ENCODE measurements at regions not wholly inside any gene's neighbourhood (a gene's known extent, or its start where the extent isn't known, plus 50 kb on each side); places are given as distances from the start of the nearest gene placed in this dataset.

- no peaks in the 10 kb centered on the region for H3K4me1 ChIP-seq (ENCODE audit: control insufficient read depth in 1 of 2, insufficient read depth in 2 of 2, low read length in 2 of 2)
Measured at GRCh38 chr2:793236-793635, 116.0 kb upstream of the TMEM18 start.

DNA sequence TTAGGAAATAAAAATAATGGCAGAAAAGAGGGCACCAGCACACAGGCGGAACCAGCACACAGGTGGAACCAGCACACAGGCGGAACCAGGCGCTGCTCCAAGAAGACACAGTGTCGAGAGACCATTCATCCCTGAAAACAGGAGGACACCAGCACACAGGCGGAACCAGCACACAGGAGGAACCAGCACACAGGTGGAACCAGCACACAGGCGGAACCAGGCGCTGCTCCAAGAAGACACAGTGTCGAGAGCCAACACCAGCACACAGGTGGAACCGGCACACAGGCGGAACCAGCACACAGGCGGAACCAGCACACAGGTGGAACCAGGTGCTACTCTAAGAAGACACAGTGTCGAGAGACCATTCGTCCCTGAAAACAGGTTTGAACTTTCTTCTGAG is 115.5 kb upstream of the TMEM18 start:
- no peaks in the 10 kb centered on the region for H3K36me3 ChIP-seq (ENCODE audit: control insufficient read depth in 1 of 2, insufficient read depth in 2 of 2, low read length in 2 of 2)
- H3K9me3 ChIP-seq (ENCODE audit: control insufficient read depth in 1 of 2, low read length in 2 of 2) = no peaks in the 10 kb centered on the region
- no peak overlapping the region for H3K4me3 ChIP-seq (ENCODE audit: low read depth in 1 of 2, low read length in 2 of 2)

More at GRCh38 chr2:793236-793635, 116.0 kb upstream of the TMEM18 start:
- H3K9me3 ChIP-seq (ENCODE audit: control insufficient read depth in 1 of 2, low read length in 2 of 2) = no peaks in the 10 kb centered on the region
- H3K27me3 ChIP-seq (ENCODE audit: control insufficient read depth in 1 of 2, insufficient read depth in 2 of 2, low read length in 2 of 2) = no peaks in the 10 kb centered on the region
- no peak overlapping the region for H3K9ac ChIP-seq (ENCODE audit: low read depth in 1 of 2, low read length in 2 of 2)
- no peak overlapping the region for H3K27ac ChIP-seq (ENCODE audit: low read depth, low read length)
- H3K36me3 ChIP-seq (ENCODE audit: control insufficient read depth in 1 of 2, insufficient read depth in 2 of 2, low read length in 2 of 2) = no peaks in the 10 kb centered on the region
- H3K4me3 ChIP-seq (ENCODE audit: low read depth in 1 of 2, low read length in 2 of 2) = no peak overlapping the region

GRCh38 chr2:790634-791245 is 113.5 kb upstream of the TMEM18 start:
- no peak overlapping the region for H3K9ac ChIP-seq (ENCODE audit: low read depth in 1 of 2, low read length in 2 of 2)
- no peaks in the 10 kb centered on the region for H3K27me3 ChIP-seq (ENCODE audit: control insufficient read depth in 1 of 2, insufficient read depth in 2 of 2, low read length in 2 of 2)
- no peaks in the 10 kb centered on the region for H3K36me3 ChIP-seq (ENCODE audit: control insufficient read depth in 1 of 2, insufficient read depth in 2 of 2, low read length in 2 of 2)
- H3K4me1 ChIP-seq (ENCODE audit: control insufficient read depth in 1 of 2, insufficient read depth in 2 of 2, low read length in 2 of 2) = no peaks in the 10 kb centered on the region
- no peak overlapping the region for H3K27ac ChIP-seq (ENCODE audit: low read depth, low read length)
- H3K4me3 ChIP-seq (ENCODE audit: low read depth in 1 of 2, low read length in 2 of 2) = no peak overlapping the region
- H3K9me3 ChIP-seq (ENCODE audit: control insufficient read depth in 1 of 2, low read length in 2 of 2) = no peaks in the 10 kb centered on the region

More for the DNA sequence above, 115.5 kb upstream of the TMEM18 start:
- H3K27me3 ChIP-seq (ENCODE audit: control insufficient read depth in 1 of 2, insufficient read depth in 2 of 2, low read length in 2 of 2) = no peaks in the 10 kb centered on the region
- H3K9ac ChIP-seq (ENCODE audit: low read depth in 1 of 2, low read length in 2 of 2) = no peak overlapping the region
- H3K27ac ChIP-seq (ENCODE audit: low read depth, low read length) = no peak overlapping the region
- no peaks in the 10 kb centered on the region for H3K4me1 ChIP-seq (ENCODE audit: control insufficient read depth in 1 of 2, insufficient read depth in 2 of 2, low read length in 2 of 2)

DNA sequence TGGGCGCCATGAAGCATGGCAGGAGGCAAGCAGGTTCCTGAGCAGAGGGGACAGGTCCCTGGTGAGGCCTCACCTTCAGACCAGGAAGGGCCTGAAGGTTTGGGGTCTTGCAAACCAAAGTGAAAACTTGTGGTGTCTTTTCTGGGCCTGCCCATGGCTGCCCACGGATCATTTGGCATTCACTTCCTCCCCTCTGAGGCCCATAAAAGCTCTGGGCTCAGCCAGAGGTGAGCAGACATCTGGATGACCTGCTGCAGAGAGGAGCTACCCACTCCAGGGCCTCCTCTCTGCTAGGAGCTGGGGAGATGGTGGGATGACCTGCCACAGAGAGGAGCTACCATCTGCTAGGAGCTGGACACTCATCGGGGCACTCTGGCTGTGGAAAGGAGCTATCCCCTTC is 112.9 kb upstream of the TMEM18 start:
- Histone ChIP-seq H3K4me1 (ENCODE audit: control insufficient read depth in 1 of 2, insufficient read depth in 2 of 2, low read length in 2 of 2) (no peaks in the 10 kb centered on the region), H3K36me3 (ENCODE audit: control insufficient read depth in 1 of 2, insufficient read depth in 2 of 2, low read length in 2 of 2) (no peaks in the 10 kb centered on the region), H3K27me3 (ENCODE audit: control insufficient read depth in 1 of 2, insufficient read depth in 2 of 2, low read length in 2 of 2) (no peaks in the 10 kb centered on the region), H3K27ac (ENCODE audit: low read depth, low read length) (no peak overlapping the region), H3K9ac (ENCODE audit: low read depth in 1 of 2, low read length in 2 of 2) (no peak overlapping the region), H3K4me3 (ENCODE audit: low read depth in 1 of 2, low read length in 2 of 2) (no peak overlapping the region), H3K9me3 (ENCODE audit: control insufficient read depth in 1 of 2, low read length in 2 of 2) (no peaks in the 10 kb centered on the region)

DNA sequence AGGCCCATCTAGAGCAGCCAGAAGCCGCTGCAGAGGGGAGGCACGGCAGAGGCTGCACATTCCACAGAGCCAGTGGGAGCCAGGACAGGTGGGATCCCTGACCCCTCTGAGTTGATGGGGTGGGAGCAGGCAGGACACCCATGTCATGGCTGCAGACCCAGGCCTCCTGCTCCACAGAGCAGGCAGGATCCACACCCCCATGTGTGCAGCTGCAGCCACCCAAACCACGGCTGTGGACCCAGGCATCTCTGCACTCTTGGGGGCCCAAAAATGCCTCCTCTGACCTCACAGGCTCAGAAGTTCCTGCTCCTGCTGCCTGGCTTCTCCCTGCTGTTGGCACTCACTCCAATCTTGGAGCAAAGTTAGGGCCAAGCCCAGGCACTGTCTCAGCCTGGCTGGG is 112.3 kb upstream of the TMEM18 start:
- no peaks in the 10 kb centered on the region for H3K36me3 ChIP-seq (ENCODE audit: control insufficient read depth in 1 of 2, insufficient read depth in 2 of 2, low read length in 2 of 2)
- no peak overlapping the region for H3K27ac ChIP-seq (ENCODE audit: low read depth, low read length)
- H3K4me1 ChIP-seq (ENCODE audit: control insufficient read depth in 1 of 2, insufficient read depth in 2 of 2, low read length in 2 of 2) = no peaks in the 10 kb centered on the region
- H3K9me3 ChIP-seq (ENCODE audit: control insufficient read depth in 1 of 2, low read length in 2 of 2) = no peaks in the 10 kb centered on the region
- H3K9ac ChIP-seq (ENCODE audit: low read depth in 1 of 2, low read length in 2 of 2) = no peak overlapping the region
- H3K4me3 ChIP-seq (ENCODE audit: low read depth in 1 of 2, low read length in 2 of 2) = no peak overlapping the region
- H3K27me3 ChIP-seq (ENCODE audit: control insufficient read depth in 1 of 2, insufficient read depth in 2 of 2, low read length in 2 of 2) = no peaks in the 10 kb centered on the region

GRCh38 chr2:788227-789032 is 111.2 kb upstream of the TMEM18 start:
- no peak overlapping the region for H3K9ac ChIP-seq (ENCODE audit: low read depth in 1 of 2, low read length in 2 of 2)
- no peak overlapping the region for H3K4me3 ChIP-seq (ENCODE audit: low read depth in 1 of 2, low read length in 2 of 2)
- no peaks in the 10 kb centered on the region for H3K9me3 ChIP-seq (ENCODE audit: control insufficient read depth in 1 of 2, low read length in 2 of 2)
- H3K4me1 ChIP-seq (ENCODE audit: control insufficient read depth in 1 of 2, insufficient read depth in 2 of 2, low read length in 2 of 2) = no peaks in the 10 kb centered on the region
- H3K36me3 ChIP-seq (ENCODE audit: control insufficient read depth in 1 of 2, insufficient read depth in 2 of 2, low read length in 2 of 2) = no peaks in the 10 kb centered on the region
- no peaks in the 10 kb centered on the region for H3K27me3 ChIP-seq (ENCODE audit: control insufficient read depth in 1 of 2, insufficient read depth in 2 of 2, low read length in 2 of 2)
- no peak overlapping the region for H3K27ac ChIP-seq (ENCODE audit: low read depth, low read length)

DNA sequence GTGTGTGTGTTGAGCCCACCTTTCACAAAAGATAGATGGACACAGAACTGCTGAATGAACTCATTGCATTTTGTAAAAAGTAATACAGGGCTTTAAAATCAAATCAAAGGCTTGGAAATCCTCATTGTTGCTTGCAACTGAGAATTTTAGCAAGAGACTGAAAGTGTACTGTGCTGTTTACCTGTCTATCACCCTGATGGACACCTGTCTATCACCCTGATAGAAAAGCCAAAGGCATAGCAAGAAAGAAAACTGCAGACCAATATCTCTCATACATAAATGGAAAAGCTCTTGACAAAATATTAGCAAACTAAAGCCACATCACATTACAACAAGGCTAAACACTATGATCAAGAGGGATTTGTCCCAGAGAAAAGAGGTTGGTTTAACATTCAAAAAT is 107.5 kb upstream of the TMEM18 start:
- Histone ChIP-seq H3K4me1 (ENCODE audit: control insufficient read depth in 1 of 2, insufficient read depth in 2 of 2, low read length in 2 of 2) (no peaks in the 10 kb centered on the region), H3K9ac (ENCODE audit: low read depth in 1 of 2, low read length in 2 of 2) (no peak overlapping the region), H3K27me3 (ENCODE audit: control insufficient read depth in 1 of 2, insufficient read depth in 2 of 2, low read length in 2 of 2) (no peaks in the 10 kb centered on the region), H3K9me3 (ENCODE audit: control insufficient read depth in 1 of 2, low read length in 2 of 2) (no peaks in the 10 kb centered on the region), H3K4me3 (ENCODE audit: low read depth in 1 of 2, low read length in 2 of 2) (no peak overlapping the region), H3K27ac (ENCODE audit: low read depth, low read length) (no peak overlapping the region), H3K36me3 (ENCODE audit: control insufficient read depth in 1 of 2, insufficient read depth in 2 of 2, low read length in 2 of 2) (no peaks in the 10 kb centered on the region)

DNA sequence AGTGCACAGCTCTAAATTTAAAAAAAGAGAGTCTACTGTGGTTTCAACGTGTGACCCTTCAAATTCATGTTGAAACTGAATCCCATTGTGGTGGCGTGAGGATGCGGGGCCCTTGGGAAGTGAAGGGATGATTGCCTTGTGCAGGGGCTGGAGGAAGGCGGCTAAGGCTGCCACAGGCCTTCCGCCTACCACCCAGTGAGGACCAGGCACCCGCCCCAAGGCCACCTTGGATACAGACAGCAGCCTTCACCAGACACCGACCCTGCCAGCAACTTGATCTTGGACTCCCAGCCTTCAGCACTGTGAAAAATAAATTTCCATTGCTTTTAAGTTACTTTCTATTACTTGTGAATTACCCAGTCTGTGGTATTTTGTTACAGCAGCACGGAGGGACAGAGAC is 103.4 kb upstream of the TMEM18 start:
- Histone ChIP-seq H3K4me1 (ENCODE audit: control insufficient read depth in 1 of 2, insufficient read depth in 2 of 2, low read length in 2 of 2) (no peaks in the 10 kb centered on the region), H3K4me3 (ENCODE audit: low read depth in 1 of 2, low read length in 2 of 2) (no peak overlapping the region), H3K9ac (ENCODE audit: low read depth in 1 of 2, low read length in 2 of 2) (no peak overlapping the region), H3K9me3 (ENCODE audit: control insufficient read depth in 1 of 2, low read length in 2 of 2) (no peaks in the 10 kb centered on the region), H3K27me3 (ENCODE audit: control insufficient read depth in 1 of 2, insufficient read depth in 2 of 2, low read length in 2 of 2) (no peaks in the 10 kb centered on the region), H3K36me3 (ENCODE audit: control insufficient read depth in 1 of 2, insufficient read depth in 2 of 2, low read length in 2 of 2) (no peaks in the 10 kb centered on the region), H3K27ac (ENCODE audit: low read depth, low read length) (no peak overlapping the region)

DNA sequence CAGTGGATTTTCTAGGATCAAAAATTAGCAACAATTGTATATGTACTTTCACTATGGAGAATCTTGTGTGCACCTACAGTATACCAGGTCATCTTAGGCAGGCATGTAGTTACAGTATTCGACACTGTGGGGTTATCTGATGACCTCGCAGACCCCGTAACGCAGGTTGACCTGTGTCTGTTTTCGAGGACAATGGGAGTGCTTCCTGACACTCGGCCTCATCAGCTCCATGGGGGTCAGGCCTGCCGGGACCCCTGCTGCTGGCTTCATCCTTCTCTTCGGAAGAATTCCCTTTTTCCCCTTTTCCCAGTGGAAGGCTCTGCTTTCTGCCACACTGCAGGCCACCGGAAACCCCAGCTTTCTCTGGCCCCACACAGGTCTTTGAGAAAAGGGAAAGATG is 102.8 kb upstream of the TMEM18 start:
- Histone ChIP-seq H3K9ac (ENCODE audit: low read depth in 1 of 2, low read length in 2 of 2) (no peak overlapping the region), H3K27me3 (ENCODE audit: control insufficient read depth in 1 of 2, insufficient read depth in 2 of 2, low read length in 2 of 2) (no peaks in the 10 kb centered on the region), H3K4me1 (ENCODE audit: control insufficient read depth in 1 of 2, insufficient read depth in 2 of 2, low read length in 2 of 2) (no peaks in the 10 kb centered on the region), H3K27ac (ENCODE audit: low read depth, low read length) (no peak overlapping the region), H3K36me3 (ENCODE audit: control insufficient read depth in 1 of 2, insufficient read depth in 2 of 2, low read length in 2 of 2) (no peaks in the 10 kb centered on the region), H3K4me3 (ENCODE audit: low read depth in 1 of 2, low read length in 2 of 2) (no peak overlapping the region), H3K9me3 (ENCODE audit: control insufficient read depth in 1 of 2, low read length in 2 of 2) (no peaks in the 10 kb centered on the region)

- H3K4me3 ChIP-seq (ENCODE audit: low read depth in 1 of 2, low read length in 2 of 2) = no peak overlapping the region
Measured at GRCh38 chr2:778731-779350, 101.6 kb upstream of the TMEM18 start.

More at GRCh38 chr2:778731-779350, 101.6 kb upstream of the TMEM18 start:
- H3K27me3 ChIP-seq (ENCODE audit: control insufficient read depth in 1 of 2, insufficient read depth in 2 of 2, low read length in 2 of 2) = no peaks in the 10 kb centered on the region
- no peak overlapping the region for H3K27ac ChIP-seq (ENCODE audit: low read depth, low read length)
- no peaks in the 10 kb centered on the region for H3K9me3 ChIP-seq (ENCODE audit: control insufficient read depth in 1 of 2, low read length in 2 of 2)
- H3K4me1 ChIP-seq (ENCODE audit: control insufficient read depth in 1 of 2, insufficient read depth in 2 of 2, low read length in 2 of 2) = no peaks in the 10 kb centered on the region
- no peak overlapping the region for H3K9ac ChIP-seq (ENCODE audit: low read depth in 1 of 2, low read length in 2 of 2)
- H3K36me3 ChIP-seq (ENCODE audit: control insufficient read depth in 1 of 2, insufficient read depth in 2 of 2, low read length in 2 of 2) = no peaks in the 10 kb centered on the region

Measured in duodenal mucosa (tissue), 2 donors.